Islet of Langerhans (tissue), 1 donor: ENCODE measurements at regions not wholly inside any gene's neighbourhood (a gene's known extent, or its start where the extent isn't known, plus 50 kb on each side); places are given as distances from the start of the nearest gene placed in this dataset.

Experiments used
- FAIRE-seq: peaks from one replicate; lab custom pipeline; 2011; peaks lifted over from hg19 to GRCh38; lab: Jason Lieb, UNC

DNA sequence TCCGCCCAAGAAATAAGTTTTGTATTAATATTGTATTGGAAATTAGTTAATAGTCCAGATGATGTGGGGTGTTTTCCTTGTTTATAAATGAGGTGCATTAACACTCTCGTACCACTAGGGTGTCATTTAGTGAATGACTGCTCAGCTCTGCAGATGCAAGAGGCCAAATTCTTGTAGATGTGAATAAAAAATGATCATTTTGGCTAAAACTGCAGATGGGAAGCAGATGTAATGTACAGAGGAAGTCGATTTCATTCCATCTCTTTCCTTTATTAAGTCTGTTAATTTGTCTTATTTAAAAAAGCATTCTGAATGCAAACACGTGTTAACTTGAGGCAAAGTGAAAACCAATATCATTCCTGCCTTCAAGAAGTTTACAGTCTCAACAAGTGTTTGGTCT lies 108.1 kb downstream of the DHX15 start:
- FAIRE-seq = peak; percentile 17

DNA sequence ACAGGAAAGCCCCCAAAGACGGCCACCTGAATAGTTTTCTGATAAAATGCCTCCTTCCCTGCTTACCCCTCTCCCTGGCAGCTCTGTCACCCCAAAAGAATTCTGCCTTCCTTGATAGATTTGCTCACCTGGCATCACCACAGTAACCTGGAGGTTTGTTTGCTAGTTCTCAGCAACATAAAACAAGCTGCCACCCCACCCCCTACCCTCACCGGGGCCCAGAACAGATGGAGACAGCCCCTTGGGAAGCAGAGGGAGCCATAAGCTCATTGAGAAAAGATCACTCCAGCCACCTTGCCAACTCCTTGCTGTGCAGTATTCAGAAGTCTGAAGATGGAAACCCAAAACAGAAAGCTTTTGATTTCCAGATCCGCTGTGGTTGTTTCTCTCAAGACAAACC lies 108.6 kb downstream of the DHX15 start:
- no peak for FAIRE-seq

DNA sequence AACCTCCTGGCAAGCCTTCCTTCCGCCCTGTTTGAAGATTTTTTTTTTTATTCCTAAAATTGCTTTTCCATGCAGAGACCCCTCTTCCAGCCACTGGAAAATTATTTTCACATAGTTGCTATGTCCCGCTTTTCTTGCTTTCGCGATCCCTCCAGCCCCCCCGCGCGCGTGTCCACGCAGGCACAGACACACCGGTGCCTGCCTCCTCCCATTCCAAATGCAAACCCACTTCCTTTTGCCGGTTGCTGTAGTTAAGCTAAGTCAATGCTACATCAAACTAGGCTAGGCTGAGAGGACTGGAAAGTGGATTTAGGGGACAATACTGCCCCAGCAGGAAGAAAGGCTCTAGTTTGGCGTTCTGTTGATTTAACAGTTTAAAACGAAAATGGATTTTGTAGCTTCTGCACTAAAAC lies 111.0 kb downstream of the DHX15 start:
- no peak for FAIRE-seq

DNA sequence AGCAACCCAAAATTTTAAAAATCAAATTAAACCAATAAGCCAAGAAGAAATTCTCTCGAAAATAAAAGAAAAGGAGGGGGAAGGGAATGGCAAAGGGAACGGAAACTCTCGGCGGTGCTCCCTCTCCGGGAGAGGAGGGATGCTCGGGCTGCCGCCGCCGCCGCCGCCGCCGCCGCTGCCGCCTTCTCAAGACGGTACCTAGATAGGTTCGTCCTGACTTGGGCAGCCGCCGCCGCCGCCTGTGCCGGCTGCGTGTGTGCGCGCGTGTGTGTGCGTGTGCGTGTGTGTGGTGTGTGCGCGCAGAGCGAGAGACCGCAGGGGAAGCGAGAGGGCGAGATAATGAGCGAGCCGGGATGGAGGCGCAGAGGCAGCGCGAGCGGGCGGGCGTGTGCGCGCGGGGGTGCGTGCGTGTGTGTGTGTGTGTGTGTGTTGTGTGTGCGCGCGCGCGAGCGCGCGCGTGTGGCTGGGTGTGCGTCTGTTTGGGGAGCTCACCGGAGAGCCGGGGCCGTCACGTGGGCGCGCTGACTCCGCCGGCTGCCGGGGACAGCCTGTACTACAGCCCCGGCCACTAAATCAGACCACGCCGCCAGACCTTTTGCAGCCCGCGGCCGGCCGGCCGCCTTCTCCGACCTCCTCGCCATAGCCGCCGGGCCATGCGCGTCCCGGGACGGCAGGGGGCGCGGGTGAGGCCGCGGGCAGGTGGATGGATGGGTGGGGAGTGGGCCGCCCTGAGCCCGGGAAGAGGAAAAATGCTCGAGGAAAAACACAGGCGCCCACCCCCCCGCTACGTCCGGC lies 111.6 kb downstream of the DHX15 start:
- FAIRE-seq = no peak

DNA sequence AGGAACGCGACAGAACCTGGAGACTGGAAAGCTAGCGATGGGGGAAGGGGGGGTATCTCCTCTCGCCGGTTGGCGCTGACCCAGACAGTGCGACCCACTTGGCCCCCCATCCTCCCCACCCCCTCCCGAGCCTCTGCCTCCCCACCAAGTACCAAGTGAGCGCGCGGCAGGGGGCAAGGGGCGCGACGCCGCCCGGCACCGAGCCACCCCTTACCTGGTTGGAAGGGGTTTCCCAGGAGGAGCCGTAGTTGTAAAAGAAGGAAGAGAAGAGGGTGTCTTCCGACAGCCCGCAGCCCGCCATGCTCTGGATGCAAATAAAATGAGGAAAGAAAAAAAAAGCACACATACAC lies 112.2 kb downstream of the DHX15 start:
- no peak for FAIRE-seq

DNA sequence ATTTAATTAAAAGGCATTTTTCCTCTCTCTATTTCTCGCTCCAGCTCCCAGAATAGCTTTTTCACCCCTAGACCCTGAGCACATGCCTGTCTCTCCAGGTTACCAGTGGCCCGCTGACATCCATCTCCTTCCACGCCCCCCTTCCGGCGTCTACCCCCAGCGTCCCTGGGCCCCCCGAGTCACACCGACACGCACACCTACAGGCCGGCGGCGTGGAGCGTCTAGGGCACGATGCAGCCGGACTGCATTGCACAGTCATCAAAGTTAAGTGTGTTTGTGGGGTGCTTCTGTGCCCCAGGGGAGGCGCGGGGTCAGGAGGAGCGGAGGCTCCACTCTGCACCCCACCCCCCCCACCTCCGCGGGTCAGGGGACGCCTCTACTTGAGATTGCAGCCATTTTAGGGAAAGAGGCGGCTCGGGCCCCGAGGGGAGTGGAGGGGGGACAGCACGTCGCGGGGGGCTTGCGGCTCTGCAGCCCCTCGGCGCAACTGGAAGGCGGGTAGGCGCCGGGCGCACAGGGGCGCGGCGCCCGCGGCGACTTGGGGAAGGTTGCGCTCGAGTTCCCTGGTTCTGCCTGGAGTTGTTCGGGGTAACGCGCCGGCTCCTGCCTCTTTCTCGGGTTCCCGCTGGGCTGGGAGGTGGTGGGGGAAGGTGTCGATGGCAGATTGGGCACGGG lies 112.7 kb downstream of the DHX15 start:
- no peak for FAIRE-seq

DNA sequence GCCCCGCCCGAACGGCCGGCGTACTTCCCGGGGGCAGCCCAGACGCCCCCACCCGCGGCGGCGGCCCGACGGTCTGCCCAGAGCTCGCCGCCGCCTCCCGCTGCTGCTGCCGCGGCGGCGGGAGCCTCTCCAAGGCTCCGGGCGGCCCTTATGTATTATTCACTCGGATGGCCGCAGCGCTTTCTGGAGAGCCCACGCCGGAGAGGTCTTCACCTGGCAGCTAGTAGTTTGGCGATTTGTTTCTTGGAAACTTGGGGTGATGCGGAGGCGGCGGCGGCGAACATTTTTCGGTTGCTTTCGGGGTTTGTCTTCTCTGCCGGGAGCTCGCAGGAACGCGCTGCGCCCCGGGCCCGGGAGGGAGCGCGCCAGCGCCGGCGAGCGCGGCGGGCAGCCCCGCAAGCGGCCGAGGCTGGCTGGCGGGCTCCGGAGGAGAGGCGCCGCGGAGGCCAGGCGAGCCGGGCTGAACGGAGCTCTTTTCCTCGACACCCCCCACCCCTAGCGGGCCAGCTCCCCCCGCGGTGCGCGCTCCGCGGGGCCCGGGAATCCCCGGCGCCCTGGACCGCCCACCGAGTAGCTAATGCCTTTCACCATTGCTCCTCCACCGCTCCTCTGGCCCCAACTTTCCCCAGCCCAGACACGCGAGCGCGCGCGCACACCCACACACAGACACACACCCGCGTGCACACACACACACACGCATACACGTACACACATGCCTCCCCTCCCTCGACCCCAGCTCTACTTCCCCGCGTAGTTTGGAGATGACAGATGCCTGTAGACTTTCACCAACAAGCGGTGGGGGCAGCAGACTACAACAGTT lies 113.5 kb downstream of the DHX15 start:
- FAIRE-seq = no peak

DNA sequence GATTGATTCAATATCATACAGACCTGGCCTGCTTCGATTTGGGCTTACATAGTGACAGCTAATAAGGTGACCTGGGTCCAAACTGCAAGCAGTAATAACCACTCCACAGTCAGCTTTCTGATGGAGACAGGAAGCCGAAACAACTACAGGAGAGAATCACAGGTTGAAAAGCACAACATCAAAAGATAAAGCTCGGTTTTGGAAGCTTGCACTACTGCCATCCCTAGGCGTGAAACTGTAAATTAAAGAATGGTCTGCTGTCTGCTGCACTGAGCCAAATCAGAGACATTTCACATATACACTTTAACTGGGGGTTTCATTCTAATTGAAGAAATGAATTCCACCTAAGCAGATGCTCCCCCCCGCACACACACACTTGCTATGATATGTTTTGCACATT lies 116.3 kb downstream of the DHX15 start:
- no peak for FAIRE-seq

DNA sequence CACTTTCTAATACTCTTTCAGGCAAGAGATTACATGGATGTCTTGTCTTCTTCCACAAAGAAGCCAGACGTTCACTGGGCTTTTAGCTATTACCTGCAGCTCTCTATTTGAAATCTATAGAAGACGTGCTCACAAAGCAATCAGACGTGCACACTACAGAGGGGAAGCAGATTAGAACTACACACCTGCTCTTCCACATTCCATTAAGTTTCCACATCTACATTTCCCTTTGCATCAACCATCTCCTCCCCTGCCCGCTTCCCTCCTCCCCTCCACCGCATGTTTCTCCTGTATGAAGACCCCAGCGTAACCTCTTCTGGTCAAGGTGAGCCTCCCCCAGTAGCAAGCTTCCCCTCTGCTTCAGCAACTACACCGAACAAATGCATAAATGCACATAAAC lies 119.8 kb downstream of the DHX15 start:
- FAIRE-seq = no peak

DNA sequence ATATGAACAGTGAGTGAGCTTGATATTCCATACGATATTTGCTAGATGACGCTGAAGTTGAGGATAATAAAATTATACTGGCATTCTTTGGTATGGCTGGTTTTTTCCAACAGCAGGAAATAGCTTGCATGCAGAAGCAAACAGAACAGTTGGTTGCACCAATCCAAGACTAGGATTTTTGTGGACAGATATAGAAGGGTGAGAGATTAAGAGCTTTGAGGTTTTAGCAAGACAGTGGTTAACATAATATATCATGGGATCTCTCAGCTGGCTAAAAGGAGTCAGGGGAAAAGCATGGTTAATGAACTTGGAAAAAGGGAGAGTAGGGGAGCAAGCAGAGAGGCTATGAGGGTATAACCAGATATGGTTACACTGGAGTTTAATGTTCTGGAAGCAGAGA lies 127.9 kb downstream of the DHX15 start:
- no peak for FAIRE-seq

DNA sequence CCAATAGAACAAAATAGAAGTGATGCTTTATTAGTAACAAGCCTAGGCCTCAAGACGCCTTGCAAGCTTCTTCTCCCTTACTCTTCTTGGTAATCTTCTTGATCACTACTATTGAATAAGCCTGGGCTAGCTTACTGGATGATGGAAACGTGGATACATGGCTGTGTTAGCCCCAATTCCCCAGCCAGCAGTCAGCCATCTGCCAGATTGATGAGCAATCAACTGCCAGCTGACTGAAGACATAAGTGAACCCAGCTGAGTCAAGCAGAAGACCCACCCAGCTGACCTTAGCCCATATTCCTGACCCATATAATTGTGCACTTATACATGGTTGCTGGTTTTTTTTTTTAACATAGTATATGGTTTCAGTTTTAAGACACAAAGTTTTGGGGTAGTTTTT lies 130.4 kb downstream of the DHX15 start:
- no peak for FAIRE-seq

DNA sequence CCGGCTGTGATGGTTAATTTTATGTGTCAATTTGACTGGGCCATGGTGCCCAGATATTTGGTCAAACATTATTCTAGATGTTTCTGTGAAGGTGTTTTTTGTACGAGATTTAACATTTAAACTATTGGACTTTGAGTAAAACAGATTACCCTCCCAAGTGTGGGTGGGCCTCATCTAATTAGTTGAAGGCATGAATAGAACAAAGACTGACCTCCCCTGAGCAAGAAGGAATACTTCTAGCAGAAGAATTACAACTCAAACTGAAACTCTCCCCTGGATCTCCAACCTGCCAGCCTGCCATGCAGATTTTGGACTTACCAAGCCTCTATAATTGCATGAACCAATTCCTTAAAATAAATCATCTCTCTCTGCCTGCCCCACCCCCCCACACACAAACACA lies 132.5 kb downstream of the DHX15 start:
- FAIRE-seq = no peak

DNA sequence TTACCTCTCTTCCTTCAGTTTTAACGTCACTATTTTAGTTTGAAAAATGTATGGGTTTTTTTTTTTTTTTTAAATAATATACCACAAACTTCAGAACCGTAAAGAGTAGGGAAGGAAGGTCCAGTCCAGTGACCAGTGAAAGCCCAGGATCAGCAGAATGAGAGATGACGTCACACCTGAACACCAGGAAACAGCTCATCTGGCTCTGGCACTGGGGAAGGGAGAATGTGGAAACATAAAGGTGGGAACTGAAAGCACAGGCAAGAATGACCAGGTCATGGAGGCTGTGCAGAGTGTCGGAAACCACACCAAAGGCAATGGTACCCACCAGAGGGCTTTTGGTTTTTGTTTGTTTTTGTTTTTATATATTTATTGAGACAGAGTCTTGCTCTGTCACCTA lies 141.2 kb downstream of the DHX15 start:
- no peak for FAIRE-seq

DNA sequence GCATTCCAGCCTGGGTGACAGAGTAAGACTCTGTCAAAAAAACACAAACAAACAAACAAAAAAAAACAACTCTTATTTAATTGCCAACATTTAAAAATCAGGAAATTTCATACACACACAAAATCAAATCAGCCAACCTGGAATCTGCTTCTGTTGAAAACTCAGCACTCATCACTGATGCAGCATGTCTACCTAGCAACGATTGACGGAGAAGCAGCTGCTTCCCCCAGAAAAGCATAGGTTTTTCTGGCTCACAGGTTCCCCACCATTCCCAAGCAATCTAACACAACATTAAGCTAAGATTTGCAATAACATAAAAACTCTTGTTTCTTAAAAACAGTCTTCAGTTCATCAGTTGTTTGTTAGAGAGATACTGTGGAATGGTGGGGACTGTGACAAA lies 143.6 kb downstream of the DHX15 start:
- FAIRE-seq = no peak

DNA sequence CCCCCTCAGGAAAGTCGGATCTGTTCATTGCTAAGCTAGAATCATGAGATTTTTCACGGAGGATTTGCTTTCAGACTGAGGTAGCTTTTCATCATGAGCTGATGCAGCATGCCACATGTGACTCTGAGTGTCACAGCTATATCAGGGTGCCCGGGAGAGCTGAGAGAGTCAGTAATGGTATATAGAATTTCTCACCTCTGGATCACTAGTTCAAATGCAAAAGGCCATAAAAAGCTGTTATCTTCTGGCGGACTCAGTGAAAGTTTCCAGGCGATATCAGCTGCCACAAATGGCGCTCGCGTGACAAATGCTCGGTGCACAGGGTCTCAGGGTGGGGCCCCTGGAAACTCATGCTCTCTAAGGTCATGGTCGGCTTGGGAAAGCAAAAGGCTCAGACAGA lies 150.1 kb downstream of the DHX15 start:
- no peak for FAIRE-seq

DNA sequence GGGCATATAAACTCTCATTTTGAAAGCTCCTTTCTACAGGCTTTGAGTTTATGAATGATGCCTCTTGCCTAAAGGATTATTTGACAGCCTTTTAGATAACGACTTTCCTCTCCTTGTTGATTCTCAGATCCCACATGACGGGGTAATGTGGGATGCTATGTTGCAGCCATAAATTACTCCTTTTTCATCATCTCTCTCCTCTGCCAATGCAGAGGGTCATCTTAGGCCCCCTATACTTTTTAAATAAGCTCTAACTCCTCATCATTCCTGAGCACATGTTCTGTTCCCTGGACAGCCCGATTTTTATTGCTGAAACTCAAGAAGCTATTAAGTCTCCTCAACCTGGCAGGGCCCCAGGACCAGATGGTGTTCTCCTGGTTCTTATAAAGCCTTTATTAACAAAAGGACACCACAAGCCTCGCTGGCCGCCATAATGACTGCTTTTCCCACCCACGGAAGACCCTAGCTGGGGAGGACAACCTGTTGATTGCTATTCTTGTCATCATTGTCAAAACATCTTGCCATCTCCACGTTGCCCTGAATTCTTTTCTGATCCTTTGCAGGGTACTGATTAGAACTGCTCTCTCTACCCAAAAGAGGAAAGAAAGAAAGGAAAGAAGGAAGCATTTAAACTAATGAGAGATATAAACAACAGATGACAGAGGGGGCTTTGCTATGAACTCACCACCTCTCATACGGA lies 150.7 kb downstream of the DHX15 start:
- FAIRE-seq = no peak

DNA sequence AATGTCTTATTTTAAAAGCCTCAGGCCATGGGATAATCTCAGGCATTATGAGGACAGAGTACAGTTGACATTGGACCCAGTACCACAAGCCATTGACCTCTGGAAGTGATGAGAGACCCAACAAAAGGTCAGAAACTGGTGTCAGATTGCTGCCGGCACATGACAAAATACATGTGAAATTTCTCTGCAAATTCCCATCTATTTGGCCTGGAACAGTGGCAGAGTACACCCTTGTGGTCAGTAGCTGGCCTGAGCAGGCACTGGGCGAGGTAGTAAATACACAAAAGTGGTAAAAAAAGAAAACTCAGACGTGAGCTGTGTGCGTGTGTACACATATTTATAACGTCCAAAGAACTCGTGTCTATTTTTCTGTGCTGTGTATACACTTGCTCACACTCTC lies 155.5 kb downstream of the DHX15 start:
- FAIRE-seq = no peak

DNA sequence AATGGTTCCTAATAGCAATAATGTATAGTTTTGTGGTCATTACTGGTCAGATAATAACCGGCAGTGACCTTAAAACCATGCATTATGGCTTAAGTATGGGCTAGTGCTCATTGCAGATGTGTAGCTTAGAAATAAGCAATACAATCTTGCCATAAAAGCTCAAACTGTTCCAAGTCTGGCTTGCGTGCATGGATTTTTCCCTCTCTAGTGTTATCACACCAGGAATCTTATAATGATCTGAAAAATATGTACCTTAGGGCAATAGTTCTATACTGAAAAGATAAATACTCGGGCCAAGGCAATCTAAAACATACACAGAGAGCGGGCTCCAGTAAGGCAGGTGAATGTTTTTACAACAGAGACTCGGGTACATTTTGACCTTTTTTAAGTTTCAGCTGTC lies 157.8 kb downstream of the DHX15 start:
- no peak for FAIRE-seq

DNA sequence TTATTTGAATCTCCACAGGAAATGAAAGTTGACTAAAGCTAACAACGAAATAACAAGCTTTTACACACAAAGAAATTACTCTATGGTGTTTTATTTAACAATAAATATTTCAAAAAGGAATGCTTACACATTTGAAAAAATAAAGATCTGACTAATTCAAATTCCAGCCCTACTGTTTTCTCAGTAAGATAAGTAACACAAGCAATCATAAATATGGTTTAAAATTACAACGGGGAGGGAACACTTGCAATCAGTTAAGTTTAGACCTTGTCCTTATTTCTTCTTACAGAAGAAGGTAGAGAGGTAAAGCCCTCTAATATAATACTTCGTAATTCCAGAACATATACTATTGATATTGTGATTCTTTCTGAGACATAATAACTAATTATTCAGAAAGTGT lies 158.5 kb downstream of the DHX15 start:
- FAIRE-seq = no peak

DNA sequence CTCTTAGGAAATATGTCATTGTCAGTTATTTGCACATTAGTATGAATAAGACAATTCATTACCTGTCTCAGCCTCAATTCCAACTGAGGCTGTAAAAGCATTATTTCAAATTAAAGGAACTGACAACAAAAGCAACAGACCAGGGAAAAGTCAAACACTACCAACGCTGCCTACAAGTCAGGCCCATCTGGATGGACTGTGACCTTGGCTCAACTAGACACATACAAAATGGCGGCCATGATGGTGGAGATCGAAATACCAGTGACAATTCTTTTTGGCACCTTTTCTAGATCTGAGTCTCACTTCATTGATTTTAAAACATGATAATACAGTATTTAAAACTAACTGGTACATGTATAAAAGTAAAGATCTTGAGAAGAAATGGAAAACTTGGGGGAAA lies 160.7 kb downstream of the DHX15 start:
- FAIRE-seq = no peak

DNA sequence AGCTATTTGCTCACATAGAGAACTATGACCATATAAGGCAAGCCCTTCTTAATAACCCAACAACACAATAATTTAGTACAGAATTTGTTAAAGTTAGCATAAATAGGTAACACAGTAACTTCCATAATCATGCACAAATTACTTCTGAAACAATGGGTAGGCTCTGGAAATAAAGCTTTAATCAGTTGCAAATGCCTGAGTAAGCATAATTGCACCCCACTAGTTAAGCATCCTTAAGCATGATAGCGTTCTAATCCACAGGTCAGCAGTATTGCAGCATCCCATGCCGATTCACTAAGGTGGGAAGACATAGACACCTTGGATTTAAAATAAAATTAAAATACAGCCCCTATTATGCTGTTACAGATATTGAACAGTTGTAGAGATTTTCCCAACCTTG lies 161.7 kb downstream of the DHX15 start:
- FAIRE-seq = no peak

DNA sequence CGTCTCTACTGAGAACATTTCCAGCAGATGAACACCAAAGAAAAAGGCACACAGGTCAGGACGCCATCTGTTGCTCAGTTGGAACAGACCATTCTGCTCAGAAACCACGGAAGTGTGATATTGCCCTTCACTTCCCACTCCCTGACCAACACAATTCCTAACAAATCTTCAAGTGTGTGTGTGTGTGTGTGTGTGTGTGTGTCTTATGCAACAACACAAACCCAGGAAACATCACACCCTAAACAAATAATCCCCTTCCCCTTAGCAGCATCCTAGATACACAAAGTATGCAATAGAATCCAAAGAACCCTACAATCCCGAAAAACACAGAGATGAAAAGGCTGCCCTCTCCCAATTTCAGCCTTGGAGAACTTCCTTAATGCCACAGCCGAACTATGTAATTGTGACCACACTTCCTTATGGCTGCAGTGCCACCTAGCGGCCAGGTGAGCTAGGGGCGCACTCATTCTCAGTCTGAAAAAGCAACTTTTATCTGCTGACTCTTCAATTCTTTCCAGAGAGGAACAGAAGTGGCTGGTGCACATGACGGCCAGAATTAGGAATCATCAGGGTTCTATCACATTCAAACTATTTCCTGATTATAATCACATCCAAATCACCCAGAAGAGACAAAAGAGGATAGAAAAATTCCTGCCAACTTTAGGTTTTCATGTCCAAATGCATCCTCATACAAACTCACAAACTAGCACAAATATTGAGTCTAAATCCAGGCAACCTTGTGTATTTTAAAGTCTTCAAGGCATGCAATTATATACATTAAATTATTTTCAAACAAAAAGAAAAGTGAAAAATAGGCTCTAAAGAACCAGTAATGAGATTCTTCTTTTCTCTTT lies 164.9 kb downstream of the DHX15 start:
- peak; percentile 95 for FAIRE-seq
